Testis (tissue), 2 donors: ENCODE measurements at regions not wholly inside any gene's neighbourhood (a gene's known extent, or its start where the extent isn't known, plus 50 kb on each side); places are given as distances from the start of the nearest gene placed in this dataset.

Experiments
- CTCF ChIP-seq, 3 experiments: fragments of 450-650 bp in 2 of 3; fragments of 200-600 bp in 1 of 3; sonication (generic) in 1 of 3; IDR thresholded peaks; one replicate each; pipeline ENCODE4 v1.5.1; 2016 to 2019; ENCODE audit warnings: antibody characterized with exemption in 3 of 3, mild to moderate bottlenecking in 2 of 3, moderate library complexity in 1 of 3
- POLR2A ChIP-seq: fragments of 450-650 bp; IDR thresholded peaks from one replicate; pipeline ENCODE4 v1.6.1; 2017; ENCODE audit warnings: antibody characterized with exemption, mild to moderate bottlenecking, moderate library complexity

- TF ChIP-seq CTCF (IDR thresholded peaks at IDR 0.05), result no peak
- TF ChIP-seq POLR2A, result no peak
Measured at GRCh38 chr1:218613105-218613504, 268.0 kb downstream of the TGFB2 start.
